Activated T-cell treated with anti-CD3 and anti-CD28 coated beads, Interleukin-2, amount 50 U/mL, for 4 hours (primary cell): ENCODE measurements at regions not wholly inside any gene's neighbourhood (a gene's known extent, or its start where the extent isn't known, plus 50 kb on each side); places are given as distances from the start of the nearest gene placed in this dataset.
"Not testable (repeated sequence)": the region's sequence is repeated elsewhere in the genome, so short reads cannot be mapped to it uniquely, and the experiment has no call there.

Source experiments
- ATAC-seq, 2 donors: fragments of 200-7000 bp; cut with Tn5 transposase; one replicate each; pipeline ENCODE4 v1.10.0; 2021
- DNase-seq: peaks from one replicate; pipeline ENCODE4 v3.0.0-alpha.2; 2020
- H3K27me3 Mint-ChIP-seq: one replicate; pipeline ENCODE4 v1.8.0; 2021; ENCODE audit warnings: low read depth, mixed read lengths
- H3K36me3 Mint-ChIP-seq: one replicate; pipeline ENCODE4 v1.8.0; 2022; ENCODE audit warnings: mixed read lengths; ENCODE audit not compliant: insufficient read depth
- H3K4me1 Mint-ChIP-seq: one replicate; pipeline ENCODE4 v1.8.0; 2021; ENCODE audit warnings: low read depth, mixed read lengths
- H3K4me3 Mint-ChIP-seq: one replicate; pipeline ENCODE4 v1.8.0; 2021; ENCODE audit warnings: mild to moderate bottlenecking, moderate library complexity, mixed read lengths
- H3K9me3 Mint-ChIP-seq: one replicate; pipeline ENCODE4 v1.8.0; 2021; ENCODE audit warnings: mixed read lengths

GRCh38 chr7:39833865-39834634 lies 116.0 kb upstream of the CDK13 start:
- DNase-seq, H3K4me1 Mint-ChIP-seq, ATAC-seq, H3K36me3 Mint-ChIP-seq, H3K9me3 Mint-ChIP-seq: not testable (repeated sequence)
- H3K4me3 Mint-ChIP-seq = peak overlapping the region; percentile 49
- H3K27me3 Mint-ChIP-seq = peaks cover 52% of the 10 kb centered on the region

DNA sequence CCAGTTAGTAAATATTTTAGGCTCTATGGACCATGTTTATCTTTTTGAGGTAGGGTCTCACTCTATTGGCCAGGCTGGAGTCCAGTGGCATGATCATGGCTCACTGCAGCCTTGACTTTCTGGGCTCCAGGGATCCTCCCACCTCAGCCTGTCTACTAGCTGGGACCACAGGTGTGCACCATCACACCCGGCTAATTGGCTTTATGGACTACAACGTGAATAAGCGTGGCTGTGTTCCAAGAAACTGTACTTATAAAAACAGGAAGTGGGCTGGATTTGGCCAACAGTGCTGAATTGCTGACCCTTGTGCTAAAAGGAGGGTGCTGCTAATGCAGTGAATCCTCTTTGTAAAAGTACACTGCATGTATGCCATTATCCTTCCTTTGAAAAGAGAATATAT lies 111.7 kb upstream of the CDK13 start:
- ATAC-seq (no peak), DNase-seq (no peak)
- peaks cover 50% of the 10 kb centered on the region for H3K27me3 Mint-ChIP-seq
- H3K9me3 Mint-ChIP-seq = no peaks in the 10 kb centered on the region
- H3K36me3 Mint-ChIP-seq = no peaks in the 10 kb centered on the region
- no peak overlapping the region for H3K4me3 Mint-ChIP-seq
- peaks cover 3% of the 10 kb centered on the region for H3K4me1 Mint-ChIP-seq

DNA sequence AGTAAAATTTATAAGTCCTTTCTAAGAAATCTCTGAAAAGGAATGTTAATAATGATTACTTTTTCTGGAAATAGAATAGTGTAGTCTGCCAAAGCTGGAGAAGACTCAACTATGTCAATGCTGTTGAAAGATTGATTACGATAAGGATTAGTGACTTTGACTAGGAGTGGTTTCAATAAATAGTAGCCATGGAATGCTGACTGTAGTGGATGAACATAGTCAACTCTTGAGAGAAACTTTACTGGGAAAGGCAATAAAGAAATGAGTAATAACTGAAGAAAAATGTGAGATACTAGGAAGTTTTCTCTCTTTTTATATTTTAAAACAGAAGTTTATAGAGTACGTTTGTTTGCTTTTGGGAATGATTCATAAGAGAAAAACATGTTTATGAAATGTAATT lies 105.0 kb upstream of the CDK13 start:
- DNase-seq (no peak), ATAC-seq (no peak)
- H3K4me3 Mint-ChIP-seq = no peak overlapping the region
- no peaks in the 10 kb centered on the region for H3K36me3 Mint-ChIP-seq
- no peaks in the 10 kb centered on the region for H3K9me3 Mint-ChIP-seq
- H3K4me1 Mint-ChIP-seq = no peaks in the 10 kb centered on the region
- peaks cover 24% of the 10 kb centered on the region for H3K27me3 Mint-ChIP-seq

- ATAC-seq (no peak), DNase-seq (no peak)
- Mint-ChIP-seq H3K36me3 (no peaks in the 10 kb centered on the region), H3K27me3 (peaks cover 18% of the 10 kb centered on the region), H3K4me1 (no peaks in the 10 kb centered on the region), H3K4me3 (no peak overlapping the region), H3K9me3 (no peaks in the 10 kb centered on the region)
Observed at GRCh38 chr7:39847227-39847626, 102.8 kb upstream of the CDK13 start.

DNA sequence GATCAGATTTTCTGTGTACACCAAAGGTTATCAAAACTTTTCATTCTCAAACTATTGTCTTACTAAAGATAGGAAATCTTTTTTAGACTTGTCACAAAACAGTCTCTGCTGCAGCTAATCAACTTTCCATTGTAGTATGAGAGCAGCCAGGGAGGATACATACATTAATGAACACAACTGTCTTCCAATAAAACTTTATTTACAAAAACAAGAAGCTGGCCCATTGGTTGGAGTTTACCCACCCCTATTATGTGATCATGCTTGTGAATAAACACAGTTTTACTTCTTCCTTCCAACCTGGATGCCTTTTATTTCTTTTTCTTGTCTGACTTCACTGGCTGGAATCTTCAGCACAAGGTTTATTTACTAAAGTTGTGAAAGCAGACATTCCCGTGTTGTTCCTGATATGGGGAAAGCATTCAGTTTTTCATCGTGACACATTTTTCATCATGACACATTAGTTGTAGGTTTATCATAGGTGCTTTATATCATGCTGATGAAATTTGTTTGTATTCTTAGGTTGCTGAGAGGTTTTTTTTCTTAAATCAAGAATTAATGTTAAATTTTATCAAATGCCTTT lies 98.5 kb upstream of the CDK13 start:
- no peak for ATAC-seq
- no peak for DNase-seq
- Mint-ChIP-seq H3K9me3 (no peaks in the 10 kb centered on the region), H3K4me1 (peaks cover 6% of the 10 kb centered on the region), H3K36me3 (no peaks in the 10 kb centered on the region), H3K4me3 (no peak overlapping the region), H3K27me3 (peaks cover 24% of the 10 kb centered on the region)

- peak; percentile 99 to 100 for ATAC-seq
- DNase-seq, H3K9me3 Mint-ChIP-seq, H3K36me3 Mint-ChIP-seq, H3K4me1 Mint-ChIP-seq: not testable (repeated sequence)
- peak overlapping the region; percentile 65 for H3K4me3 Mint-ChIP-seq
- peaks cover 20% of the 10 kb centered on the region for H3K27me3 Mint-ChIP-seq
Observed at GRCh38 chr7:39854616-39855324, 95.3 kb upstream of the CDK13 start.

DNA sequence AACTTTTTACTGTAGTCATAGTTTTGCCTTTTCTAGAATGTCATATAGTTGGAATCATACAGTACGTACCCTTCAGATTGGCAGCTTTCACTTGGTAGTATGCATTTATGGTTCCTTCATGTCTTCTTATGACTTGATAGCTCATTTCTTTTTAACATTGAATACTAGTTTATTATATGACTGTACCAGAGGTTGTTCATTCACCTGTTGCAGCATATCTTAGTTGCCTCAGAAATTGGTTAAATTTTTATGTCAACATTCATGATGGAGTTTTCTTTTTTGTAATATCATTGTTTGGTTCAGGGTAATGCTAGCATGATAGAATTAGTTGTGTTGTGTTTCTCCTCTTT lies 94.8 kb upstream of the CDK13 start:
- no peaks in the 10 kb centered on the region for H3K36me3 Mint-ChIP-seq
- H3K9me3 Mint-ChIP-seq = no peaks in the 10 kb centered on the region
- peaks cover 6% of the 10 kb centered on the region for H3K4me1 Mint-ChIP-seq
- ATAC-seq (no peak), DNase-seq (no peak)
- H3K27me3 Mint-ChIP-seq = peaks cover 20% of the 10 kb centered on the region
- H3K4me3 Mint-ChIP-seq = peak overlapping the region; percentile 65

DNA sequence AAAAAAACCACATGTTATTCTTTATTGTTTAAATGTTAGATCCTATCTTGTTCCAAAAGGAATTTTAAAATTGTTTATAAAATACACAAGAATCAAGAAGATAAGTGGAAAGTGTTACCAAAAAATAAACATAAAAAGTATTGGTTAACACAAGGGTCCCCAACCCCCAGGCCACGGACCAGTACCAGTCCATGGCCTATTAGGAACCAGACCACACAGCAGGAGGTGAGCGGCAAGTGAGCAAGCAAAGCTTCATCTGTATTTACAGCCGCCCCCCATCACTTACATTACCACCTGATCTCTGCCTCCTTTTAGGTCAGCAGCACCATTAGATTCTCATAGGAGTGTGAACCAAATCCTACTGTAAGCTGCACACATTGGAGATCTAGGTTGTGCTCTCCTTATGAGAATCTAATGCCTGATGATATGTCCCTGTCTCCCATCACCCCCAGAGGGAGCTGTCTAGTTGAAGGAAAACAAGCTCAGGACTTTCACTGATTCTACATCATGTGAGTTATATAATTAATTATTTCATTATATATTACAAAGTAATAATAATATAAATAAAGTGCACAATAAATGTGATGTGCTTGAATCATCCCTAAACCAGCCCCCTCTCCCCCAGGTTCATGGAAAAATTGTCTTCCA lies 86.3 kb upstream of the CDK13 start:
- H3K4me1 Mint-ChIP-seq = not testable (repeated sequence)

DNA sequence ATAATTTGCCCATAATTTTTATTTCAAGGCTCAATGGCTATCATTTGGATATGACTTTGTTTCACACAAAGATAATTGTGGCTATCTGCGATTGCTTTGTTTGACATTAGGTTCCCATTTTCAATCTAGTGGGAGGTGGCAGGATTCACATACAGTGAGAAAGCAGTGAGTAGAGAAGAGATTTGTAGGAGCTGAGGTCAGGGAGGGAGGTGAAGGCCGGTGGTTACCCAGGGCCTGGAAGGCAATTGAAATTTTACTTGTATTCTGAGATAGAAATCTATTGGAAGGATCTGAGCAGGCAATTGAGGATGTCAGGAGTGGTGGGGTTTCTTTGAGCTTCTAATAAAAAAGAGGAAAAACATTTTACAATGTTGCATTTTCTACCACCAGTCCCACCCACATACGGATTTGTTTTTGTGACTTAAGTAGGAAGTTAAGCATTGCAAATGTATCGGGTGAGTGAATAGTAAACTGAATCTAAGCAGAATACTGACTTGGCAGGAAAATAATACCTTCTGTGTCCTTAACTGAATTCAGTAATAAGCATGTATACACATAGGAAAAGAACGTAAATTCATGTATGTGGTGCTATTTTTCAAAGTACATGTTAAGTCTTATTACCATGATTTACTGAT lies 80.1 kb upstream of the CDK13 start:
- H3K9me3 Mint-ChIP-seq, H3K4me1 Mint-ChIP-seq, ATAC-seq, H3K27me3 Mint-ChIP-seq, H3K4me3 Mint-ChIP-seq, DNase-seq, H3K36me3 Mint-ChIP-seq: not testable (repeated sequence)

More for the DNA sequence above, 86.3 kb upstream of the CDK13 start:
- not testable (repeated sequence) for H3K27me3 Mint-ChIP-seq, H3K4me3 Mint-ChIP-seq, ATAC-seq, H3K9me3 Mint-ChIP-seq, H3K36me3 Mint-ChIP-seq, DNase-seq

DNA sequence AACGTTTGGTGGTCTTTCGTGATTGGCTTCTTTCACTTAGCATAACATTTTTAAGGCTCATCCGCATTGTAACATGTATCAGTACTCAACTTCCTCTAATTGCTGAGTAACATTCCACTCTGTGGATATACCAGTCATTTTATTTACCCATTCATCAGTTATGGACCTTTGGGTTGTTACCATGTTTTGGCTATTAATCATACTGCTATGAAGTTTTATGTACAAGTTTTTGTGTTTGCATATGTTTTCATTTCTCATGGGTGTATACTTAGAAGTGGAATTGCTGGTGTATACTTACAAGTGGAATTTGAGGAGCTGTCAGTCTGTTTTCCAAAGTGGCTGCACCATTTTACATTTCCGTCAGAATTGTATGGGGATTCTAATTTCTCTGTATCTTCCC lies 78.4 kb upstream of the CDK13 start:
- H3K4me1 Mint-ChIP-seq, H3K36me3 Mint-ChIP-seq, ATAC-seq, H3K27me3 Mint-ChIP-seq, H3K9me3 Mint-ChIP-seq, H3K4me3 Mint-ChIP-seq, DNase-seq: not testable (repeated sequence)

- Mint-ChIP-seq H3K4me1 (no peaks in the 10 kb centered on the region), H3K36me3 (no peaks in the 10 kb centered on the region), H3K9me3 (peaks cover 9% of the 10 kb centered on the region), H3K4me3 (no peak overlapping the region), H3K27me3 (peaks cover 16% of the 10 kb centered on the region)
- no peak for DNase-seq
- ATAC-seq = no peak
Observed at GRCh38 chr7:39880556-39880955, 69.5 kb upstream of the CDK13 start.

- peaks cover 13% of the 10 kb centered on the region for H3K27me3 Mint-ChIP-seq
- no peak overlapping the region for H3K4me3 Mint-ChIP-seq
- H3K9me3 Mint-ChIP-seq = peaks cover 9% of the 10 kb centered on the region
- no peak for DNase-seq
- ATAC-seq = no peak
- H3K36me3 Mint-ChIP-seq = no peaks in the 10 kb centered on the region
- no peaks in the 10 kb centered on the region for H3K4me1 Mint-ChIP-seq
Observed at GRCh38 chr7:39882148-39882784, 67.8 kb upstream of the CDK13 start.

DNA sequence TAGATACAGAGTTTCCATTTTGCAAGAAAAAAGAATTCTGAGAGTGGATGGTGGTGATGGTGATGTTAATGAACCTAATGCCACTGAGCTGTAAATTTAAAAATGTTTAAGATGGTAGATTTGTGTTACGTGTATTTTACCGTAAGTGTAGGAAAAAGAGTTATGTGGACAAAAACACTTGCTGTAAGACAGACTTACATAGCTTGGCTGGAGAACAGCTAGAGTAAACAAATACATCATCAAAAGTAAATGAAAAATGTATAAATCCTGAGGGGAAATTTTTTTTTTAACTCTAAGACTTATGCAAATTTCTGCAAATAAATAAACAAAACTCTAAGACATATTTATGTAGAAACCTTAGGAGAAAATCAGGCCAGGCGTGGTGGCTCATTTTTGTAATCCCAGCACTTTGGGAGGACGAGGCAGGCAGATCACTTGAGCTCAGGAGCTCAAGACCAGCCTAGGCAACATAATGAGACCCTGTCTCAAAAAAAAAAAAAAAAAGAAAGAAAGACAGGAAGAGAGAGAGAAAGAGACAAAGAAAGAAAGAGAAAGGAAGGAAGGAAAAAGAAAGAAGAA lies 66.2 kb upstream of the CDK13 start:
- Mint-ChIP-seq H3K4me3 (no peak overlapping the region), H3K4me1 (no peaks in the 10 kb centered on the region), H3K9me3 (peaks cover 9% of the 10 kb centered on the region), H3K36me3 (no peaks in the 10 kb centered on the region), H3K27me3 (peaks cover 11% of the 10 kb centered on the region)
- no peak for ATAC-seq
- no peak for DNase-seq
